ENCODE measurements at regions not wholly inside any gene's neighbourhood (a gene's known extent, or its start where the extent isn't known, plus 50 kb on each side); places are given as distances from the start of the nearest gene placed in this dataset.

- H4K91ac ChIP-seq (ENCODE audit: low read depth, low read length) = no peak overlapping the region
- no peak overlapping the region for H3K4me3 ChIP-seq (ENCODE audit: low read depth, low read length)
- H2BK5ac ChIP-seq (ENCODE audit: low read depth, low read length, poor library complexity) = no peak overlapping the region
- H2BK120ac ChIP-seq (ENCODE audit: insufficient read depth, low read length, poor library complexity) = no peak overlapping the region
- H3K23ac ChIP-seq (ENCODE audit: low read length) = no peak overlapping the region
- H2AFZ ChIP-seq (ENCODE audit: insufficient read depth, low read length, poor library complexity) = no peak overlapping the region
- no peak overlapping the region for H3K4me2 ChIP-seq (ENCODE audit: low read length)
- no peaks in the 10 kb centered on the region for H3K36me3 ChIP-seq (ENCODE audit: control insufficient read depth in 1 of 2, insufficient read depth in 2 of 2, low read length in 2 of 2)
- no peaks in the 10 kb centered on the region for H3K79me1 ChIP-seq (ENCODE audit: low read length)
- no peak for DNase-seq
- H3K27me3 ChIP-seq (ENCODE audit: insufficient read depth, low read length) = no peaks in the 10 kb centered on the region
- no peak overlapping the region for H2BK12ac ChIP-seq (ENCODE audit: low read length)
- H3K4me1 ChIP-seq (ENCODE audit: control insufficient read depth in 1 of 2, insufficient read depth in 2 of 2, low read length in 2 of 2) = no peaks in the 10 kb centered on the region
- no peak overlapping the region for H3K9ac ChIP-seq (ENCODE audit: low read length)
- H3K4ac ChIP-seq (ENCODE audit: low read depth, low read length) = no peak overlapping the region
- H3K27ac ChIP-seq (ENCODE audit: low read depth, low read length) = no peak overlapping the region
- H3K14ac ChIP-seq (ENCODE audit: low read length) = no peak overlapping the region
- no peak overlapping the region for H4K8ac ChIP-seq (ENCODE audit: low read depth, low read length)
- H2AK5ac ChIP-seq (ENCODE audit: low read length) = no peak overlapping the region
- no peak overlapping the region for H3K18ac ChIP-seq (ENCODE audit: low read length)
- H3K79me2 ChIP-seq (ENCODE audit: control insufficient read depth, insufficient read depth, low read length, poor library complexity) = no peaks in the 10 kb centered on the region
- no peaks in the 10 kb centered on the region for H3K9me3 ChIP-seq (ENCODE audit: insufficient read depth, low read depth, low read length)
- WGBS (ENCODE audit: extremely low coverage, insufficient coverage, insufficient read length) = no CpG with 5 or more reads among the region's 4 CpGs
- no peak overlapping the region for H4K12ac ChIP-seq (ENCODE audit: low read depth, low read length)
These were observed 65.6 kb upstream of the KCTD3 start for GRCh38 chr1:215501496-215501895.

GRCh38 chr1:215502081-215502480 is 65.0 kb upstream of the KCTD3 start:
- H3K4ac ChIP-seq (ENCODE audit: low read depth, low read length) = no peak overlapping the region
- no peak overlapping the region for H3K23ac ChIP-seq (ENCODE audit: low read length)
- no peak overlapping the region for H4K8ac ChIP-seq (ENCODE audit: low read depth, low read length)
- H3K4me1 ChIP-seq (ENCODE audit: control insufficient read depth in 1 of 2, insufficient read depth in 2 of 2, low read length in 2 of 2) = no peaks in the 10 kb centered on the region
- no peak overlapping the region for H3K18ac ChIP-seq (ENCODE audit: low read length)
- no peaks in the 10 kb centered on the region for H3K27me3 ChIP-seq (ENCODE audit: insufficient read depth, low read length)
- no peak overlapping the region for H2BK5ac ChIP-seq (ENCODE audit: low read depth, low read length, poor library complexity)
- no peak overlapping the region for H2BK120ac ChIP-seq (ENCODE audit: insufficient read depth, low read length, poor library complexity)
- H3K4me3 ChIP-seq (ENCODE audit: low read depth, low read length) = no peak overlapping the region
- no peak overlapping the region for H4K91ac ChIP-seq (ENCODE audit: low read depth, low read length)
- WGBS (ENCODE audit: extremely low coverage, insufficient coverage, insufficient read length) = no CpG with 5 or more reads among the region's 1 CpG
- no peaks in the 10 kb centered on the region for H3K79me1 ChIP-seq (ENCODE audit: low read length)
- H3K14ac ChIP-seq (ENCODE audit: low read length) = no peak overlapping the region
- no peaks in the 10 kb centered on the region for H3K79me2 ChIP-seq (ENCODE audit: control insufficient read depth, insufficient read depth, low read length, poor library complexity)
- H2AK5ac ChIP-seq (ENCODE audit: low read length) = no peak overlapping the region
- no peak overlapping the region for H2BK12ac ChIP-seq (ENCODE audit: low read length)
- H3K4me2 ChIP-seq (ENCODE audit: low read length) = no peak overlapping the region
- no peak overlapping the region for H3K9ac ChIP-seq (ENCODE audit: low read length)
- H3K9me3 ChIP-seq (ENCODE audit: insufficient read depth, low read depth, low read length) = no peaks in the 10 kb centered on the region
- no peaks in the 10 kb centered on the region for H3K36me3 ChIP-seq (ENCODE audit: control insufficient read depth in 1 of 2, insufficient read depth in 2 of 2, low read length in 2 of 2)
- no peak for DNase-seq
- no peak overlapping the region for H2AFZ ChIP-seq (ENCODE audit: insufficient read depth, low read length, poor library complexity)
- H4K12ac ChIP-seq (ENCODE audit: low read depth, low read length) = no peak overlapping the region
- no peak overlapping the region for H3K27ac ChIP-seq (ENCODE audit: low read depth, low read length)

DNA sequence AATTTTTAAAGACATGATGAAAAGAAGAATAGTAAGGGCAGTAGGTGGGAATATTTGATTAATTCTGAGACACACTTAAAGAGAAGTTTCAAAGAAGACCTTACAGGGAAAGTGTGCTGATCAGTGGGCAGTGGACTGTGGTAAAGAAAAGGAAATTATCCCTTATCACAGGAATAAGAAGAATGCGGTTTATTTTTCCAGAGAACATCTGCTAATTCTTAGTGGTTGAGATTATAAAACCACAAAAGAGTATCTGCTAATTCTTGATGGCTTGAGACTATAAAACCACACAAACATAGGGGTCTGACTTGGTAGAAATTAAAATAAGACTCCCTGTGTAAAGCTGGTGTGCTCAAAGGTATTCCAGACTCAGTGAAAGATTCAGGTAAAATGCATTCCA is 60.0 kb upstream of the KCTD3 start:
- no peak overlapping the region for H4K8ac ChIP-seq (ENCODE audit: low read depth, low read length)
- WGBS (ENCODE audit: extremely low coverage, insufficient coverage, insufficient read length) = no CpG with 5 or more reads among the region's 1 CpG
- H3K27me3 ChIP-seq (ENCODE audit: insufficient read depth, low read length) = no peaks in the 10 kb centered on the region
- H2BK12ac ChIP-seq (ENCODE audit: low read length) = no peak overlapping the region
- no peak overlapping the region for H3K18ac ChIP-seq (ENCODE audit: low read length)
- H3K4me1 ChIP-seq (ENCODE audit: control insufficient read depth in 1 of 2, insufficient read depth in 2 of 2, low read length in 2 of 2) = no peaks in the 10 kb centered on the region
- no peaks in the 10 kb centered on the region for H3K79me2 ChIP-seq (ENCODE audit: control insufficient read depth, insufficient read depth, low read length, poor library complexity)
- no peaks in the 10 kb centered on the region for H3K9me3 ChIP-seq (ENCODE audit: insufficient read depth, low read depth, low read length)
- no peak overlapping the region for H2AK5ac ChIP-seq (ENCODE audit: low read length)
- no peak overlapping the region for H2BK5ac ChIP-seq (ENCODE audit: low read depth, low read length, poor library complexity)
- H3K4me2 ChIP-seq (ENCODE audit: low read length) = no peak overlapping the region
- H3K9ac ChIP-seq (ENCODE audit: low read length) = no peak overlapping the region
- no peak overlapping the region for H3K4ac ChIP-seq (ENCODE audit: low read depth, low read length)
- no peak overlapping the region for H3K23ac ChIP-seq (ENCODE audit: low read length)
- H3K79me1 ChIP-seq (ENCODE audit: low read length) = no peaks in the 10 kb centered on the region
- no peak overlapping the region for H4K91ac ChIP-seq (ENCODE audit: low read depth, low read length)
- H3K14ac ChIP-seq (ENCODE audit: low read length) = no peak overlapping the region
- H3K36me3 ChIP-seq (ENCODE audit: control insufficient read depth in 1 of 2, insufficient read depth in 2 of 2, low read length in 2 of 2) = no peaks in the 10 kb centered on the region
- no peak overlapping the region for H2BK120ac ChIP-seq (ENCODE audit: insufficient read depth, low read length, poor library complexity)
- H4K12ac ChIP-seq (ENCODE audit: low read depth, low read length) = no peak overlapping the region
- no peak overlapping the region for H3K27ac ChIP-seq (ENCODE audit: low read depth, low read length)
- no peak overlapping the region for H3K4me3 ChIP-seq (ENCODE audit: low read depth, low read length)
- no peak for DNase-seq
- H2AFZ ChIP-seq (ENCODE audit: insufficient read depth, low read length, poor library complexity) = no peak overlapping the region

DNA sequence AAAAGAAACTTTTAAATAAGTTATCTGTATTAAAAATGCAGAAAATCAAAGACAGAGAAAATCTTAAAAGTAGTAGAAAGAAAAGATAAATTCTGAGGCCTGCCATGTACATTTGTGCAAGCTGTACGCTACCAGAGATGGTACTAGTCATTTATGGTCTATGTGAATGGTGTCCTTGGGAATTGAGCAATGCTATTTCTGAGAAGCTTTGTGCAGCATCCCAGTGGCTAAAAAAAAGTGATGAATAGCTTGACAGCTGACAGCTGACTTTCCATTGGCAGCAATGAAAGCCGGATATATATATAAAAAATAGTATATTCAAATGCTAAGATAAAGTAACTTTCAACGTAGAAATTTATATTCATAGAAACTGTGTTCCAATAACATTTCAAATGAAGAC is 58.8 kb upstream of the KCTD3 start:
- H3K27me3 ChIP-seq (ENCODE audit: insufficient read depth, low read length) = no peaks in the 10 kb centered on the region

More for the DNA sequence above, 58.8 kb upstream of the KCTD3 start:
- H3K4me3 ChIP-seq (ENCODE audit: low read depth, low read length) = no peak overlapping the region
- H2BK120ac ChIP-seq (ENCODE audit: insufficient read depth, low read length, poor library complexity) = no peak overlapping the region
- H3K27ac ChIP-seq (ENCODE audit: low read depth, low read length) = no peak overlapping the region
- H2AK5ac ChIP-seq (ENCODE audit: low read length) = no peak overlapping the region
- DNase-seq = no peak
- no peak overlapping the region for H3K18ac ChIP-seq (ENCODE audit: low read length)
- no peak overlapping the region for H4K8ac ChIP-seq (ENCODE audit: low read depth, low read length)
- no peak overlapping the region for H3K4ac ChIP-seq (ENCODE audit: low read depth, low read length)
- no peak overlapping the region for H2BK5ac ChIP-seq (ENCODE audit: low read depth, low read length, poor library complexity)
- H3K4me2 ChIP-seq (ENCODE audit: low read length) = no peak overlapping the region
- H3K23ac ChIP-seq (ENCODE audit: low read length) = no peak overlapping the region
- no peak overlapping the region for H4K91ac ChIP-seq (ENCODE audit: low read depth, low read length)
- no peak overlapping the region for H4K12ac ChIP-seq (ENCODE audit: low read depth, low read length)
- H3K4me1 ChIP-seq (ENCODE audit: control insufficient read depth in 1 of 2, insufficient read depth in 2 of 2, low read length in 2 of 2) = no peaks in the 10 kb centered on the region
- no peaks in the 10 kb centered on the region for H3K36me3 ChIP-seq (ENCODE audit: control insufficient read depth in 1 of 2, insufficient read depth in 2 of 2, low read length in 2 of 2)
- H3K79me1 ChIP-seq (ENCODE audit: low read length) = no peaks in the 10 kb centered on the region
- H3K9me3 ChIP-seq (ENCODE audit: insufficient read depth, low read depth, low read length) = no peaks in the 10 kb centered on the region
- H3K79me2 ChIP-seq (ENCODE audit: control insufficient read depth, insufficient read depth, low read length, poor library complexity) = no peaks in the 10 kb centered on the region
- no peak overlapping the region for H3K14ac ChIP-seq (ENCODE audit: low read length)
- no CpG with 5 or more reads among the region's 3 CpGs for WGBS (ENCODE audit: extremely low coverage, insufficient coverage, insufficient read length)
- no peak overlapping the region for H2BK12ac ChIP-seq (ENCODE audit: low read length)
- no peak overlapping the region for H2AFZ ChIP-seq (ENCODE audit: insufficient read depth, low read length, poor library complexity)
- H3K9ac ChIP-seq (ENCODE audit: low read length) = no peak overlapping the region
